Keratinocyte (primary cell): ENCODE measurements at regions not wholly inside any gene's neighbourhood (a gene's known extent, or its start where the extent isn't known, plus 50 kb on each side); places are given as distances from the start of the nearest gene placed in this dataset.

Source experiments
- EZH2 ChIP-seq: IDR thresholded peaks from one replicate; pipeline ENCODE4 v1.6.1; 2012; ENCODE audit warnings: inconsistent platforms, mild to moderate bottlenecking, low read length, moderate library complexity
- TF ChIP-seq, protein P1 (sequence below), 3 experiments: IDR thresholded peaks in 1 of 3; conservative IDR thresholded peaks in 1 of 3; optimal IDR thresholded peaks in 1 of 3; 2 replicates in 2 of 3; 3 replicates in 1 of 3; pipeline versions ENCODE3 to v1.5.1; 2011; ENCODE audit warnings: low read length in 3 of 3, mild to moderate bottlenecking in 3 of 3, moderate library complexity in 2 of 3, control low read depth in 1 of 3, inconsistent platforms in 1 of 3; ENCODE audit not compliant: insufficient read depth in 2 of 3; ENCODE audit errors: extremely low read depth in 1 of 3

DNA sequence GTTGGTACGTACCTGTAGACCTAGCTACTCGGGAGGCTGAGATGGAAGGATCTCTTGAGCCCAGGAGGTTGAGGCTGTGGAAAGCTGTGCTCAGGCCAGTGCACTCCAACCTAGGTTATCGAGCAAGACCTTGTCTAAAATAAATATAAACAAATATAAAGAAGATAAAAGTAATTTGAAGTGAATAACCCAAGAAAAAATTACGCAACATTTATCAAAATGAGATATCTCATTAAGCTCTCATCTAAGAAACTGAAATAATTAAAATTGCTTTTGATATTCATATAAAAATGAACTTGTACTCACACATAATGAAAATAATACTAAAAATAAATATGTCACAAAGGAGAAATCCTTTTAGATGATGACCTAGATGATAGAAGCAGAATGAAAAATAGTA, 647.1 kb upstream of the NCAM2 start:
- TF ChIP-seq, protein P1, sequence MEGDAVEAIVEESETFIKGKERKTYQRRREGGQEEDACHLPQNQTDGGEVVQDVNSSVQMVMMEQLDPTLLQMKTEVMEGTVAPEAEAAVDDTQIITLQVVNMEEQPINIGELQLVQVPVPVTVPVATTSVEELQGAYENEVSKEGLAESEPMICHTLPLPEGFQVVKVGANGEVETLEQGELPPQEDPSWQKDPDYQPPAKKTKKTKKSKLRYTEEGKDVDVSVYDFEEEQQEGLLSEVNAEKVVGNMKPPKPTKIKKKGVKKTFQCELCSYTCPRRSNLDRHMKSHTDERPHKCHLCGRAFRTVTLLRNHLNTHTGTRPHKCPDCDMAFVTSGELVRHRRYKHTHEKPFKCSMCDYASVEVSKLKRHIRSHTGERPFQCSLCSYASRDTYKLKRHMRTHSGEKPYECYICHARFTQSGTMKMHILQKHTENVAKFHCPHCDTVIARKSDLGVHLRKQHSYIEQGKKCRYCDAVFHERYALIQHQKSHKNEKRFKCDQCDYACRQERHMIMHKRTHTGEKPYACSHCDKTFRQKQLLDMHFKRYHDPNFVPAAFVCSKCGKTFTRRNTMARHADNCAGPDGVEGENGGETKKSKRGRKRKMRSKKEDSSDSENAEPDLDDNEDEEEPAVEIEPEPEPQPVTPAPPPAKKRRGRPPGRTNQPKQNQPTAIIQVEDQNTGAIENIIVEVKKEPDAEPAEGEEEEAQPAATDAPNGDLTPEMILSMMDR (optimal IDR thresholded peaks at IDR 0.05 in 1 of 3, IDR thresholded peaks at IDR 0.05 in 1 of 3, conservative IDR thresholded peaks at IDR 0.05 in 1 of 3; ENCODE audit: extremely low read depth in 1 of 3, insufficient read depth in 2 of 3, low read length in 3 of 3) = no peak
- TF ChIP-seq EZH2 = no peak
